IMR-90 (cell line): ENCODE measurements at regions not wholly inside any gene's neighbourhood (a gene's known extent, or its start where the extent isn't known, plus 50 kb on each side); places are given as distances from the start of the nearest gene placed in this dataset.

Experiments used
- ATAC-seq: fragments of 200-7000 bp; cut with Tn5 transposase; 2 replicates; pipeline ENCODE4 v1.9.1; 2020; ENCODE audit warnings: low read depth, mild to moderate bottlenecking, moderate library complexity
- BruUV-seq: library from RNA; stranded (reverse); fragments of 400-500 nt; replicated peaks from 2 replicates; lab custom pipeline; 2021; lab: Mats Ljungman, UMichigan
- CTCF ChIA-PET: fragments of 300-600 bp; formaldehyde crosslinking; extraction: SDS; loops from one replicate; lab custom pipeline; 2021; ENCODE audit warnings: antibody characterized with exemption; lab: Yijun Ruan, JAX
- POLR2A ChIA-PET: fragments of 300-600 bp; sonication (Branson Sonifier 250); formaldehyde crosslinking; loops from one replicate; lab custom pipeline; 2022; ENCODE audit warnings: antibody characterized with exemption; ENCODE audit not compliant: unreplicated experiment; lab: Charles Lee
- DNase-seq: peaks from one replicate; pipeline ENCODE4 v3.0.0; 2013
- H2AFZ ChIP-seq: replicated peaks from 2 replicates; pipeline ENCODE3; 2013; ENCODE audit warnings: low read length, mild to moderate bottlenecking; ENCODE audit not compliant: poor library complexity
- H2AK5ac ChIP-seq: 2 replicates; pipeline ENCODE4 v1.6.1; 2013; ENCODE audit warnings: low read depth, low read length, inconsistent platforms
- H2AK9ac ChIP-seq: replicated peaks from 2 replicates; pipeline ENCODE3; 2013; ENCODE audit warnings: mild to moderate bottlenecking, low read depth, low read length, moderate library complexity; ENCODE audit not compliant: poor library complexity
- H2BK120ac ChIP-seq: 2 replicates; pipeline ENCODE4 v1.6.1; 2013; ENCODE audit warnings: low read depth, low read length, inconsistent platforms
- H2BK15ac ChIP-seq: 3 replicates; pipeline ENCODE4 v1.6.1; 2013; ENCODE audit warnings: low read depth, low read length, inconsistent platforms
- H2BK20ac ChIP-seq: 2 replicates; pipeline ENCODE4 v1.6.1; 2013; ENCODE audit warnings: low read depth, mild to moderate bottlenecking, inconsistent platforms, low read length, moderate library complexity
- H2BK5ac ChIP-seq: 2 replicates; pipeline ENCODE4 v1.6.1; 2013; ENCODE audit warnings: mild to moderate bottlenecking, low read depth, low read length, inconsistent platforms; ENCODE audit not compliant: poor library complexity, severe bottlenecking
- H3K14ac ChIP-seq: replicated peaks from 2 replicates; pipeline ENCODE4 v1.6.1; 2013; ENCODE audit warnings: low read depth, low read length, inconsistent platforms
- H3K18ac ChIP-seq: 2 replicates; pipeline ENCODE4 v1.6.1; 2013; ENCODE audit warnings: low read depth, low read length, control low read depth
- H3K23ac ChIP-seq: 2 replicates; pipeline ENCODE4 v1.6.1; 2013; ENCODE audit warnings: low read depth, low read length, inconsistent platforms
- H3K27ac ChIP-seq: 2 replicates; pipeline ENCODE4 v1.5.1; 2013; ENCODE audit warnings: mild to moderate bottlenecking, control low read depth, low read length; ENCODE audit not compliant: insufficient read depth
- H3K27me3 ChIP-seq: 2 replicates; pipeline ENCODE4 v1.6.1; 2013; ENCODE audit warnings: low read length; ENCODE audit not compliant: control insufficient read depth, insufficient read depth
- H3K36me3 ChIP-seq: 2 replicates; pipeline ENCODE4 v1.6.1; 2013; ENCODE audit warnings: low read length, mixed read lengths; ENCODE audit not compliant: control insufficient read depth, insufficient read depth
- H3K4ac ChIP-seq: 2 replicates; pipeline ENCODE4 v1.6.1; 2013; ENCODE audit warnings: low read depth, low read length, inconsistent platforms
- H3K4me1 ChIP-seq: 2 replicates; pipeline ENCODE4 v1.6.1; 2013; ENCODE audit warnings: low read length, mixed read lengths; ENCODE audit not compliant: control insufficient read depth, insufficient read depth
- H3K4me2 ChIP-seq: 2 replicates; pipeline ENCODE4 v1.6.1; 2013; ENCODE audit warnings: low read depth, mild to moderate bottlenecking, control low read depth, low read length, moderate library complexity
- H3K4me3 ChIP-seq: 2 replicates; pipeline ENCODE4 v1.5.1; 2013; ENCODE audit warnings: low read depth, mild to moderate bottlenecking, control low read depth, low read length, moderate library complexity; ENCODE audit not compliant: insufficient read depth
- H3K56ac ChIP-seq: 2 replicates; pipeline ENCODE4 v1.6.1; 2013; ENCODE audit warnings: low read length, inconsistent platforms; ENCODE audit not compliant: insufficient read depth; ENCODE audit errors: extremely low read depth
- H3K79me1 ChIP-seq, 2 experiments: 2 replicates each; pipeline ENCODE4 v1.6.1; 2013; ENCODE audit warnings: low read length in 2 of 2, inconsistent platforms in 1 of 2, low read depth in 1 of 2
- H3K9ac ChIP-seq: 2 replicates; pipeline ENCODE4 v1.6.1; 2013; ENCODE audit warnings: low read depth, low read length, control low read depth
- H3K9me1 ChIP-seq: 2 replicates; pipeline ENCODE4 v1.6.1; 2013; ENCODE audit warnings: low read length, inconsistent platforms; ENCODE audit not compliant: insufficient read depth
- H3K9me3 ChIP-seq: 2 replicates; pipeline ENCODE4 v1.6.1; 2013; ENCODE audit warnings: low read length; ENCODE audit not compliant: control insufficient read depth, insufficient read depth
- H4K20me1 ChIP-seq: 2 replicates; pipeline ENCODE4 v1.6.1; 2013; ENCODE audit warnings: low read length, inconsistent platforms; ENCODE audit not compliant: insufficient read depth
- H4K5ac ChIP-seq: 2 replicates; pipeline ENCODE4 v1.6.1; 2013; ENCODE audit warnings: mild to moderate bottlenecking, low read depth, low read length, control low read depth
- H4K8ac ChIP-seq, 2 experiments: 2 replicates each; pipeline ENCODE4 v1.6.1; 2013; ENCODE audit warnings: low read depth in 2 of 2, low read length in 2 of 2, control low read depth in 1 of 2, inconsistent platforms in 1 of 2
- H4K91ac ChIP-seq: 2 replicates; pipeline ENCODE4 v1.6.1; 2013; ENCODE audit warnings: low read depth, low read length, inconsistent platforms; ENCODE audit not compliant: insufficient read depth
- BHLHE40 ChIP-seq: fragments of 150-350 bp; IDR thresholded peaks from 2 replicates; pipeline ENCODE4 v1.6.1; 2016; ENCODE audit warnings: mild to moderate bottlenecking, low read depth, low read length
- CEBPB ChIP-seq: IDR thresholded peaks from 2 replicates; pipeline ENCODE4 v1.6.1; 2012; ENCODE audit warnings: low read depth, low read length, improper control_type of control experiment
- CHD1 ChIP-seq: IDR thresholded peaks from 2 replicates; pipeline ENCODE4 v1.6.1; 2012; ENCODE audit warnings: low read depth, low read length, improper control_type of control experiment
- FOS ChIP-seq: fragments of 150-350 bp; IDR thresholded peaks from 2 replicates; pipeline ENCODE4 v1.6.1; 2016; ENCODE audit warnings: low read depth, low read length
- MAFK ChIP-seq: IDR thresholded peaks from 2 replicates; pipeline ENCODE4 v1.6.1; 2012; ENCODE audit warnings: low read depth, low read length, improper control_type of control experiment
- MAZ ChIP-seq: IDR thresholded peaks from 2 replicates; pipeline ENCODE4 v1.6.1; 2012; ENCODE audit warnings: low read depth, mild to moderate bottlenecking, low read length, improper control_type of control experiment, moderate library complexity, borderline replicate concordance
- MXI1 ChIP-seq: IDR thresholded peaks from 2 replicates; pipeline ENCODE4 v1.6.1; 2012; ENCODE audit warnings: low read depth, mild to moderate bottlenecking, low read length, moderate library complexity, borderline replicate concordance
- NFE2L2 ChIP-seq: fragments of 150-350 bp; IDR thresholded peaks from 2 replicates; pipeline ENCODE4 v1.6.1; 2016; ENCODE audit warnings: low read depth, mild to moderate bottlenecking, low read length
- POLR2A ChIP-seq: IDR thresholded peaks from 2 replicates; pipeline ENCODE4 v1.6.1; 2012; ENCODE audit warnings: mild to moderate bottlenecking, low read depth, low read length
- RAD21 ChIP-seq: IDR thresholded peaks from 2 replicates; pipeline ENCODE4 v1.6.1; 2012; ENCODE audit warnings: low read length, improper control_type of control experiment
- RCOR1 ChIP-seq: IDR thresholded peaks from 2 replicates; pipeline ENCODE4 v1.6.1; 2012; ENCODE audit warnings: mild to moderate bottlenecking, low read length, improper control_type of control experiment; ENCODE audit not compliant: insufficient replicate concordance
- RFX5 ChIP-seq: IDR thresholded peaks from 2 replicates; pipeline ENCODE4 v1.8.0; 2012; ENCODE audit warnings: low read depth, mild to moderate bottlenecking, low read length, moderate library complexity
- SMC3 ChIP-seq: fragments of 150-350 bp; IDR thresholded peaks from 2 replicates; pipeline ENCODE4 v1.6.1; 2016; ENCODE audit warnings: low read depth, mild to moderate bottlenecking, antibody characterized with exemption, low read length, moderate library complexity
- WGBS, 2 experiments: methylation state at CpG; one replicate each; pipeline versions ENCODE4 v1.1.5 to v1.1.7; 2013; ENCODE audit warnings: missing lambda C conversion rate in 2 of 2; ENCODE audit not compliant: insufficient read length in 1 of 2; ENCODE audit errors: extremely low coverage in 2 of 2; 5-methylcytosine and 5-hydroxymethylcytosine counted together
- dilution Hi-C: fragments of 300-500 bp; cut with HindIII; formaldehyde crosslinking; loops from one replicate; pipeline ENCODE4 v1.14.3; 2018; ENCODE audit warnings: low sequenced_read_pairs; ENCODE audit not compliant: unreplicated experiment
- in situ Hi-C: fragments of 300-500 bp; cut with MboI; formaldehyde crosslinking; loops from 3 replicates; pipeline ENCODE4 v1.14.3; 2019; ENCODE audit warnings: low sequenced_read_pairs, inconsistent platforms, mixed read lengths
- intact Hi-C: fragments of 100-400 bp; cut with micrococcal nuclease; formaldehyde crosslinking; loops from 2 replicates; pipeline ENCODE4 v1.10.0; 2022
- TF ChIP-seq, protein P1 (sequence below): conservative IDR thresholded peaks from 2 replicates; pipeline ENCODE4 v1.5.1; 2012; ENCODE audit warnings: mild to moderate bottlenecking, low read depth, low read length, improper control_type of control experiment
- TF ChIP-seq, protein P2 (sequence below): fragments of 150-350 bp; IDR thresholded peaks from 2 replicates; pipeline ENCODE4 v1.6.1; 2017; ENCODE audit warnings: mild to moderate bottlenecking, antibody characterized with exemption, low read length, low read depth
- TF ChIP-seq, protein P3 (sequence below): fragments of 150-350 bp; IDR thresholded peaks from 2 replicates; pipeline ENCODE4 v1.6.1; 2016; ENCODE audit warnings: low read depth, mild to moderate bottlenecking, low read length, moderate library complexity, borderline replicate concordance

DNA sequence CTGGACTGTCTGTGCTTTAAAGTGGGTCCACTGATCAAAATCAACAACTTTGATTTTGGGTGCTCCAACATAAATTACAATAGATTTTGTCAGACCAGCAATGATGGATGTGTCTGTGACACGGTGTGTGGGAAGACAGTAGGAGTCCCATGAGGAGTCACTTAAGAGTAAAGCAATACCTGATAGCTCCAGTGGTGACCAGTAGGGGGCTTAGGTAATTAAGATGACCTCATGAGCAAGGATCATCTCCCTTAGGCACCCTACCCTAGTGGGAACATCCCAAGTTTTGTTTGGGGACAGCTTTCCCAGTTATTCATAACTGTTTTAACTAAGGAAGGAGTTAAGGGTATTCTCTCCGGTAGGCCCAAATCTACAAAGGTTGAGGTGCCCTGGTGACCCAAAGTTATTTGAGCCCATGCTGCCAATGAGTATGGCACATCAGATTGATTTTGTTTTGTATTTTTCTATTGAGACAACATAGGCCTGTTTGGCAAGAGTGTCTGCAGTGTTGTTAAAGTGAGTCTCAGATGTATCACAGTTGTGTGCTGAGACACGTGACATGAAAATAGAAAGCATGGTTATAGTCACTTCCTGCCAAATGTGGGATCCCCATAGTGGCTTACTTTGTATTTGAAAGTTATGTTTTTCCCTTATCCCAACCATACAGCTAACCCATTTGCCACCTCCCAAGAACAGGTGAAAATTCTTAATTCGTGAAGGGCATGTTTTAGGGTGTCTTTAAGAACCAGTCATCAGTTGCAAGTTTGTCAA is 1337.6 kb upstream of the SLC39A10 start:
- Histone ChIP-seq H2BK15ac (no peak overlapping the region), H3K9me1 (no peaks in the 10 kb centered on the region), H3K27ac (no peak overlapping the region), H2BK5ac (no peak overlapping the region), H2BK20ac (no peak overlapping the region), H3K36me3 (no peaks in the 10 kb centered on the region), H3K4ac (no peak overlapping the region), H3K14ac (no peak overlapping the region), H3K4me1 (no peaks in the 10 kb centered on the region), H3K9ac (no peak overlapping the region), H4K20me1 (no peaks in the 10 kb centered on the region), H3K27me3 (no peaks in the 10 kb centered on the region), H3K79me1 (no peaks in the 10 kb centered on the region), H2AK9ac (no peak overlapping the region), H2AFZ (no peak overlapping the region), H4K5ac (no peak overlapping the region), H3K56ac (no peak overlapping the region), H3K4me2 (no peak overlapping the region), H2AK5ac (no peak overlapping the region), H3K9me3 (peaks cover 9% of the 10 kb centered on the region), H4K8ac (no peak overlapping the region), H2BK120ac (no peak overlapping the region), H3K4me3 (no peak overlapping the region), H3K23ac (no peak overlapping the region), H3K18ac (no peak overlapping the region), H4K91ac (no peak overlapping the region)
- no peak for DNase-seq
- BruUV-seq = no TSS peak
- TF ChIP-seq MAFK (no peak), RAD21 (no peak), BHLHE40 (no peak), POLR2A (no peak), FOS (no peak), MXI1 (no peak), CEBPB (no peak), MAZ (no peak), CHD1 (no peak), NFE2L2 (no peak), RCOR1 (no peak), RFX5 (no peak), SMC3 (no peak)
- TF ChIP-seq, protein P1, sequence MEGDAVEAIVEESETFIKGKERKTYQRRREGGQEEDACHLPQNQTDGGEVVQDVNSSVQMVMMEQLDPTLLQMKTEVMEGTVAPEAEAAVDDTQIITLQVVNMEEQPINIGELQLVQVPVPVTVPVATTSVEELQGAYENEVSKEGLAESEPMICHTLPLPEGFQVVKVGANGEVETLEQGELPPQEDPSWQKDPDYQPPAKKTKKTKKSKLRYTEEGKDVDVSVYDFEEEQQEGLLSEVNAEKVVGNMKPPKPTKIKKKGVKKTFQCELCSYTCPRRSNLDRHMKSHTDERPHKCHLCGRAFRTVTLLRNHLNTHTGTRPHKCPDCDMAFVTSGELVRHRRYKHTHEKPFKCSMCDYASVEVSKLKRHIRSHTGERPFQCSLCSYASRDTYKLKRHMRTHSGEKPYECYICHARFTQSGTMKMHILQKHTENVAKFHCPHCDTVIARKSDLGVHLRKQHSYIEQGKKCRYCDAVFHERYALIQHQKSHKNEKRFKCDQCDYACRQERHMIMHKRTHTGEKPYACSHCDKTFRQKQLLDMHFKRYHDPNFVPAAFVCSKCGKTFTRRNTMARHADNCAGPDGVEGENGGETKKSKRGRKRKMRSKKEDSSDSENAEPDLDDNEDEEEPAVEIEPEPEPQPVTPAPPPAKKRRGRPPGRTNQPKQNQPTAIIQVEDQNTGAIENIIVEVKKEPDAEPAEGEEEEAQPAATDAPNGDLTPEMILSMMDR = no peak
- TF ChIP-seq, protein P2, sequence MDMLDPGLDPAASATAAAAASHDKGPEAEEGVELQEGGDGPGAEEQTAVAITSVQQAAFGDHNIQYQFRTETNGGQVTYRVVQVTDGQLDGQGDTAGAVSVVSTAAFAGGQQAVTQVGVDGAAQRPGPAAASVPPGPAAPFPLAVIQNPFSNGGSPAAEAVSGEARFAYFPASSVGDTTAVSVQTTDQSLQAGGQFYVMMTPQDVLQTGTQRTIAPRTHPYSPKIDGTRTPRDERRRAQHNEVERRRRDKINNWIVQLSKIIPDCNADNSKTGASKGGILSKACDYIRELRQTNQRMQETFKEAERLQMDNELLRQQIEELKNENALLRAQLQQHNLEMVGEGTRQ = no peak
- TF ChIP-seq, protein P3, sequence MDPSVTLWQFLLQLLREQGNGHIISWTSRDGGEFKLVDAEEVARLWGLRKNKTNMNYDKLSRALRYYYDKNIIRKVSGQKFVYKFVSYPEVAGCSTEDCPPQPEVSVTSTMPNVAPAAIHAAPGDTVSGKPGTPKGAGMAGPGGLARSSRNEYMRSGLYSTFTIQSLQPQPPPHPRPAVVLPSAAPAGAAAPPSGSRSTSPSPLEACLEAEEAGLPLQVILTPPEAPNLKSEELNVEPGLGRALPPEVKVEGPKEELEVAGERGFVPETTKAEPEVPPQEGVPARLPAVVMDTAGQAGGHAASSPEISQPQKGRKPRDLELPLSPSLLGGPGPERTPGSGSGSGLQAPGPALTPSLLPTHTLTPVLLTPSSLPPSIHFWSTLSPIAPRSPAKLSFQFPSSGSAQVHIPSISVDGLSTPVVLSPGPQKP = no peak
- ChIA-PET POLR2A (no interaction called here), CTCF (no interaction called here)
- in situ Hi-C loops = no loop called here
- dilution Hi-C loops = no loop called here
- no CpG with 5 or more reads among the region's 4 CpGs for WGBS, 2 experiments
- no peak for ATAC-seq
- intact Hi-C loops = no loop called here
